Fibroblast of lung (primary cell): ENCODE measurements at regions not wholly inside any gene's neighbourhood (a gene's known extent, or its start where the extent isn't known, plus 50 kb on each side); places are given as distances from the start of the nearest gene placed in this dataset.

Experiments
- DNase-seq, 2 donors: peaks; one replicate each; pipeline versions ENCODE4 v3.0.0 to v3.0.0-alpha.2; 2010; ENCODE audit warnings: low read depth in 2 of 2
- H2AFZ ChIP-seq: 2 replicates; pipeline ENCODE4 v1.5.1; 2012; ENCODE audit warnings: low read length, control low read depth, inconsistent platforms
- H3K27ac ChIP-seq: 2 replicates; pipeline ENCODE4 v1.5.1; 2011; ENCODE audit warnings: low read length, control low read depth; ENCODE audit not compliant: insufficient read depth
- H3K27me3 ChIP-seq: 2 replicates; pipeline ENCODE4 v1.5.1; 2011; ENCODE audit warnings: mild to moderate bottlenecking, low read length; ENCODE audit not compliant: control insufficient read depth, insufficient read depth
- H3K36me3 ChIP-seq: 2 replicates; pipeline ENCODE4 v1.5.1; 2011; ENCODE audit warnings: low read length; ENCODE audit not compliant: control insufficient read depth, insufficient read depth
- H3K4me1 ChIP-seq: 2 replicates; pipeline ENCODE4 v1.5.1; 2011; ENCODE audit warnings: low read length; ENCODE audit not compliant: control insufficient read depth, insufficient read depth; ENCODE audit errors: extremely low read depth
- H3K4me2 ChIP-seq: 2 replicates; pipeline ENCODE4 v1.5.1; 2011; ENCODE audit warnings: low read length, control low read depth; ENCODE audit not compliant: insufficient read depth; ENCODE audit errors: extremely low read depth
- H3K4me3 ChIP-seq, 4 experiments: fragments of 200-600 bp in 1 of 4; sonication (generic) in 1 of 4; replicated peaks in 1 of 4; 2 replicates each; pipeline ENCODE4 v1.5.1; 2011 to 2016; ENCODE audit warnings: low read length in 4 of 4, low read depth in 3 of 4, mild to moderate bottlenecking in 3 of 4, control low read depth in 2 of 4, inconsistent platforms in 1 of 4, mixed read lengths in 1 of 4; ENCODE audit not compliant: insufficient read depth in 1 of 4; ENCODE audit errors: control extremely low read depth in 1 of 4
- H3K79me2 ChIP-seq: 2 replicates; pipeline ENCODE4 v1.5.1; 2012; ENCODE audit warnings: mild to moderate bottlenecking, low read length, inconsistent platforms; ENCODE audit not compliant: control insufficient read depth, insufficient read depth
- H3K9ac ChIP-seq: 2 replicates; pipeline ENCODE4 v1.5.1; 2011; ENCODE audit warnings: mild to moderate bottlenecking, low read length, control low read depth; ENCODE audit not compliant: insufficient read depth
- H3K9me3 ChIP-seq: 2 replicates; pipeline ENCODE4 v1.5.1; 2012; ENCODE audit warnings: low read depth, low read length; ENCODE audit not compliant: control insufficient read depth, insufficient read depth
- H4K20me1 ChIP-seq: 2 replicates; pipeline ENCODE4 v1.5.1; 2011; ENCODE audit warnings: low read length; ENCODE audit not compliant: control insufficient read depth, insufficient read depth; ENCODE audit errors: extremely low read depth
- EZH2 ChIP-seq: IDR thresholded peaks from 2 replicates; pipeline ENCODE4 v1.5.1; 2012; ENCODE audit warnings: low read length, control low read depth, mild to moderate bottlenecking; ENCODE audit errors: missing control alignments
- TF ChIP-seq, protein P1 (sequence below), 2 donors: IDR thresholded peaks in 1 of 2; conservative IDR thresholded peaks in 1 of 2; 1 replicate in 1 of 2; 2 replicates in 1 of 2; pipeline ENCODE4 v1.5.1; 2011 to 2012; ENCODE audit warnings: low read length in 2 of 2, control low read depth in 1 of 2, inconsistent platforms in 1 of 2, low read depth in 1 of 2, mild to moderate bottlenecking in 1 of 2

DNA sequence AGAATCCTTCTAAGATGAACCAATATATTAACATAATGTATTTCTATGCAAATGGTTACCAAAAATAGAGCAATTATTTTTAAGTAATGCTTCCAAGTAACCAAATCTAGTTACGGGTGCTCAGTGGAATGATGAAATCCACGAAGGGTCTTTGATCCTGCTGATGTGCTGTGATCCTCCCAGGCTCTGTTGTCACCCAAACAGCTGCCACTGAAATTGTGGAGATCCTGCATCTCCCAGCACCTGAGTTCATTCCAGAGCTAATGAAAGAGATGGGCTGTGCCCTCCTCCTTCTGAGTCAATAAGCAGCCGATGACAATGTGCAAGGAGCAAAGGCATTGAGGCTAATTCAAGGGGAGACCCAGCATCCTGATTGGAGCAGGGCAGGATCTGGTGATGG is 362.4 kb upstream of the SOX11 start:
- H3K4me3 ChIP-seq, result no peak overlapping the region
- no peaks in the 10 kb centered on the region for H3K36me3 ChIP-seq
- H3K4me2 ChIP-seq, result no peak overlapping the region

GRCh38 chr2:5330961-5331360 is 361.2 kb upstream of the SOX11 start:
- TF ChIP-seq, protein P1, sequence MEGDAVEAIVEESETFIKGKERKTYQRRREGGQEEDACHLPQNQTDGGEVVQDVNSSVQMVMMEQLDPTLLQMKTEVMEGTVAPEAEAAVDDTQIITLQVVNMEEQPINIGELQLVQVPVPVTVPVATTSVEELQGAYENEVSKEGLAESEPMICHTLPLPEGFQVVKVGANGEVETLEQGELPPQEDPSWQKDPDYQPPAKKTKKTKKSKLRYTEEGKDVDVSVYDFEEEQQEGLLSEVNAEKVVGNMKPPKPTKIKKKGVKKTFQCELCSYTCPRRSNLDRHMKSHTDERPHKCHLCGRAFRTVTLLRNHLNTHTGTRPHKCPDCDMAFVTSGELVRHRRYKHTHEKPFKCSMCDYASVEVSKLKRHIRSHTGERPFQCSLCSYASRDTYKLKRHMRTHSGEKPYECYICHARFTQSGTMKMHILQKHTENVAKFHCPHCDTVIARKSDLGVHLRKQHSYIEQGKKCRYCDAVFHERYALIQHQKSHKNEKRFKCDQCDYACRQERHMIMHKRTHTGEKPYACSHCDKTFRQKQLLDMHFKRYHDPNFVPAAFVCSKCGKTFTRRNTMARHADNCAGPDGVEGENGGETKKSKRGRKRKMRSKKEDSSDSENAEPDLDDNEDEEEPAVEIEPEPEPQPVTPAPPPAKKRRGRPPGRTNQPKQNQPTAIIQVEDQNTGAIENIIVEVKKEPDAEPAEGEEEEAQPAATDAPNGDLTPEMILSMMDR (conservative IDR thresholded peaks at IDR 0.05 in 1 of 2, IDR thresholded peaks at IDR 0.05 in 1 of 2; ENCODE audit: low read depth in 1 of 2, low read length in 2 of 2), result no peak
- no peak for TF ChIP-seq EZH2
- H3K4me3 ChIP-seq, result no peak overlapping the region
- H3K4me1 ChIP-seq, result no peaks in the 10 kb centered on the region
- H3K79me2 ChIP-seq, result no peaks in the 10 kb centered on the region
- H3K27me3 ChIP-seq, result no peaks in the 10 kb centered on the region
- no peak overlapping the region for H3K4me2 ChIP-seq
- no peaks in the 10 kb centered on the region for H3K9me3 ChIP-seq
- no peaks in the 10 kb centered on the region for H4K20me1 ChIP-seq
- DNase-seq, result no peak
- H2AFZ ChIP-seq, result no peak overlapping the region
- H3K36me3 ChIP-seq, result no peaks in the 10 kb centered on the region
- H3K9ac ChIP-seq, result no peak overlapping the region
- H3K27ac ChIP-seq, result no peak overlapping the region

More for the DNA sequence above, 362.4 kb upstream of the SOX11 start:
- Histone ChIP-seq H3K27ac (no peak overlapping the region), H3K27me3 (no peaks in the 10 kb centered on the region), H3K79me2 (no peaks in the 10 kb centered on the region), H3K9me3 (no peaks in the 10 kb centered on the region), H3K4me1 (no peaks in the 10 kb centered on the region), H4K20me1 (no peaks in the 10 kb centered on the region), H2AFZ (no peak overlapping the region), H3K9ac (no peak overlapping the region)
- no peak for TF ChIP-seq EZH2
- TF ChIP-seq, protein P1 (conservative IDR thresholded peaks at IDR 0.05 in 1 of 2, IDR thresholded peaks at IDR 0.05 in 1 of 2; ENCODE audit: low read depth in 1 of 2, low read length in 2 of 2), result no peak
- DNase-seq, result no peak

DNA sequence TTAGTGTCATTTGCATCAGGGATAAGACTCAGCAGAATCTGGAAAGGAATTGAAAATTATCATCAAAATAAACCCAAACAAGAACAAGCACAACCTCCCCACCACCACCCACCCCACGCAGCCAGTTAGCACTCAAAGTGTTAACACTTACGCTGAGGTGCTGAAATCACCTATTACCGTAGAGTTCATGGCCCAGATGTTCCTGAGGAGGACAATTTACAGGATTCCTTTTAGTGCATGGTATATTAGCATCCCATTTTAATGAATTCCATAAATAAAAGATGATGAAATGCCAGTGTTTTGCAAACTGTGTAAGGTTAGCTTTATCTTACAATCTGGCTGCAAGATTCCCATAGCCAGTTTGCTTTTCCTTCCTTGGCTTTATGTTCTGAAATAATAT is 359.3 kb upstream of the SOX11 start:
- Histone ChIP-seq H3K27ac (no peak overlapping the region), H3K27me3 (no peaks in the 10 kb centered on the region), H3K36me3 (no peaks in the 10 kb centered on the region), H3K4me3 (no peak overlapping the region), H3K79me2 (no peaks in the 10 kb centered on the region), H3K9ac (no peak overlapping the region), H4K20me1 (no peaks in the 10 kb centered on the region), H3K9me3 (no peaks in the 10 kb centered on the region), H3K4me2 (no peak overlapping the region), H2AFZ (no peak overlapping the region), H3K4me1 (no peaks in the 10 kb centered on the region)
- no peak for TF ChIP-seq EZH2
- TF ChIP-seq, protein P1 (conservative IDR thresholded peaks at IDR 0.05 in 1 of 2, IDR thresholded peaks at IDR 0.05 in 1 of 2; ENCODE audit: low read depth in 1 of 2, low read length in 2 of 2), result no peak
- no peak for DNase-seq
